ENCODE measurements at regions not wholly inside any gene's neighbourhood (a gene's known extent, or its start where the extent isn't known, plus 50 kb on each side); places are given as distances from the start of the nearest gene placed in this dataset.
A peak's percentile ranks its signal among the peaks of the same experiment; 100 is the strongest.

DNA sequence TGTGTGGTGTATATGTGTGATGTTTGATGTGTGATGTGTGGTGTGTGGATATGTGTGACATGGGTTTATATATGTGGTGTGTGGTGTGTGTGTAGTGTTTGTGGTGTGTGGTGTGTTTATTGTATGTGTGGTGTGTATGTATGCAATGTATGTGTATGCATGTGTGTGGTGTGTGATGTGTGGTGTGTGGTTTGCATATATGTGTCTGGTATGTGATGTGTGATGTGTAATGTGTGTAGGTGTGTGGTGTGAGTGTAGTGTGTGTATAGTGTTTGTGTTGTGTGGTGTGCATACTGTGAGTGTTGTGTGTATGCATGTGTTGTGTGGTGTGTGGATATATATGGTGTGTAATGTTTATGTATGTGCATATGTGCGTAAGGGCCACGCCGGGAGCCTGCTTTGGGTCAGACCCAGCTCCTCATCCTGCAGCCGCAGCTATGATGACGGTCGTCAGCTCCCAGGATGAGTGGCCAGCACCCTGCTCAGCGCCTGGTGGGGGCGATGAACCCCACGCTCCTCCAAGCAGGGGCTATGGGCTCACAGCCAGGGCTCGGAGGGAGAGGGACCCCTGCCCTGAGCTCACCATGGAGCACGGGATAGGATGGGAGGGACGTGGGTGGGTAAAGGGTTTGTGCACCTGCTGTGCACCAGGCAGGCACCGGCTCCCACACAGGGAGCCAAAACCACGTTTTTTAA, 331.3 kb downstream of the EIPR1 start:
- no peaks in the 10 kb centered on the region for H3K9me3 ChIP-seq
- H3K27ac ChIP-seq, result no peak overlapping the region
- no peaks in the 10 kb centered on the region for H3K27me3 ChIP-seq
- peak in 1 of 3 donors; percentile 42 for DNase-seq
- H3K4me1 ChIP-seq, result peaks cover 0 to 3% (median 0%) of the 10 kb centered on the region in 4 donors
- intact Hi-C loops (cut with DNase I), result no loop called here
- TF ChIP-seq POLR2A (IDR thresholded peaks at IDR 0.05), result no peak
- H3K4me3 ChIP-seq, result no peak overlapping the region
- H3K36me3 ChIP-seq, result no peaks in the 10 kb centered on the region
- no peak for ATAC-seq
- no CpG with 5 or more reads among the region's 14 CpGs for WGBS (ENCODE audit: insufficient coverage, low coverage, low lambda C conversion rate, missing lambda C conversion rate)

DNA sequence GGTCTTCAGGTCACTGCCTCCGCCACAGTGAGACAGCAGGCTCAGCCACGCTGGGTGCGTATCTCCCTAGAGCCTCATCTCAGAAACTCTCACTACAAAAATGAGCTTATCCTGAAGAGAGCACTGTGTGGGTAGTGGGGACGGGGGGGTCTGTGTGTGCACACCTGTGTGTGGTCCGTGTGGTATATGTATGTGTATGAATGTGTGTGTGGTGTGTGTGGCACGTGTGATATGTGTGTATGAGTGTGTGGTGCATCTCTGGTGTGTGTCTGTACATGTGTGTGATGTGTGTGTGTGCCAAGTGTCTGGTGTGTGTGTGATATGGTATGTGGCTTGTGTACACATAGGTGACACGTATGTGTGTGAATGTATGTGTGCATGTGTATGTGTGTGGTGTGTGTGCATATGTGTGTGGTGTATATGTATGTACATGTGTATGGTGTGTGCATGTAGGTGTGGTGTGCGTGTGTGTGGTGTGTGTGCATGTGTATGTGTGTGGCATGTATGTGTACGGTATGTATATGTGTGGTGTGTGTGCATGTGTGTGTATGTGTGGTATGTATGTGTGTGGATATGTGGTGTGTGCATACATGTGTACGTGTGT, 332.2 kb downstream of the EIPR1 start:
- H3K4me3 ChIP-seq, result no peak overlapping the region
- H3K27ac ChIP-seq, result no peak overlapping the region
- no peak for TF ChIP-seq POLR2A (IDR thresholded peaks at IDR 0.05)
- TF ChIP-seq, protein P1, sequence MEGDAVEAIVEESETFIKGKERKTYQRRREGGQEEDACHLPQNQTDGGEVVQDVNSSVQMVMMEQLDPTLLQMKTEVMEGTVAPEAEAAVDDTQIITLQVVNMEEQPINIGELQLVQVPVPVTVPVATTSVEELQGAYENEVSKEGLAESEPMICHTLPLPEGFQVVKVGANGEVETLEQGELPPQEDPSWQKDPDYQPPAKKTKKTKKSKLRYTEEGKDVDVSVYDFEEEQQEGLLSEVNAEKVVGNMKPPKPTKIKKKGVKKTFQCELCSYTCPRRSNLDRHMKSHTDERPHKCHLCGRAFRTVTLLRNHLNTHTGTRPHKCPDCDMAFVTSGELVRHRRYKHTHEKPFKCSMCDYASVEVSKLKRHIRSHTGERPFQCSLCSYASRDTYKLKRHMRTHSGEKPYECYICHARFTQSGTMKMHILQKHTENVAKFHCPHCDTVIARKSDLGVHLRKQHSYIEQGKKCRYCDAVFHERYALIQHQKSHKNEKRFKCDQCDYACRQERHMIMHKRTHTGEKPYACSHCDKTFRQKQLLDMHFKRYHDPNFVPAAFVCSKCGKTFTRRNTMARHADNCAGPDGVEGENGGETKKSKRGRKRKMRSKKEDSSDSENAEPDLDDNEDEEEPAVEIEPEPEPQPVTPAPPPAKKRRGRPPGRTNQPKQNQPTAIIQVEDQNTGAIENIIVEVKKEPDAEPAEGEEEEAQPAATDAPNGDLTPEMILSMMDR (IDR thresholded peaks at IDR 0.05), result no peak
- ATAC-seq, result no peak
- no peaks in the 10 kb centered on the region for H3K36me3 ChIP-seq
- H3K4me1 ChIP-seq, result peaks cover 0 to 3% (median 0%) of the 10 kb centered on the region in 4 donors
- intact Hi-C loops (cut with DNase I), result no loop called here
- no peaks in the 10 kb centered on the region for H3K27me3 ChIP-seq
- 65% methylated on average over 9 of the region's 10 CpGs for WGBS (ENCODE audit: insufficient coverage, low coverage, low lambda C conversion rate, missing lambda C conversion rate)
- no peaks in the 10 kb centered on the region for H3K9me3 ChIP-seq
- DNase-seq, result peak in 1 of 3 donors; percentile 7

DNA sequence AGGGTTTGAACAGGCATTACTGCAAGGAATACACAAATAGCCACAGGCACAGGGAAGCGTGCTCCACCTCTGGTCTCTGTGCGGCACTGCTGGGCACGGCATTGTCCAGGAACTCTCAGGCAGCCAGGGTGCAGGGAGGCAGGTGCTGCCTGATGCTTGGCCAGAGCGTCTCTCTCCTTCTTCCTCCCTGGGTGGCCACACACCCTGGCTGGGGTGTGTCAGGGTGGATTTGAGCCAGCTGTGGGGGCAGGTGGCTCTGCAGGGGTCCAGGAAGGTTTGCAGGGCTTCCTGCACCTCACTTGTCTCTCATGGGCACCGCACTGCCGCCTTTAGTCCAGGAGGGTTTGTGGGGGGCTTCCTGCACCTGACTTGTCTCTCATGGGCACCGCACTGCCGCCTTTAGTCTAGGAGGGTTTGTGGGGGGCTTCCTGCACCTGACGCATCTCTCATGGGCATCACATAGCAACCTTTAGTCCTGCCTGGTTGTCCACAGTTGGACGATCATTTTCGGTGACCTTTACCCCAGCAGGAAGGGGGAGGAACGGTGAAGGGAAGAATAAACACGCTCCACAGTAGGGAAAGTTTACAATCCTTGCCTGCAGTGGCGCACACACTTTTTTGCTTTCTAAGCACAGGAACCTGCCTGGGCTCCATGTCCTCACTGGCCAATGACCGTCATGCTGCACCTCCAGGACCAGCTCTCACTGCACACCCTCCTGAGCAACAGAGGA, 332.9 kb downstream of the EIPR1 start:
- no peaks in the 10 kb centered on the region for H3K27me3 ChIP-seq
- DNase-seq (peak in 1 of 3 donors; percentile 45), ATAC-seq (peak; percentile 71 to 92 (median 75))
- H3K4me1 ChIP-seq, result peaks cover 0 to 3% (median 0%) of the 10 kb centered on the region in 4 donors
- H3K36me3 ChIP-seq, result no peaks in the 10 kb centered on the region
- H3K9me3 ChIP-seq, result no peaks in the 10 kb centered on the region
- H3K4me3 ChIP-seq, result no peak overlapping the region
- TF ChIP-seq, protein P1 (IDR thresholded peaks at IDR 0.05), result no peak
- TF ChIP-seq POLR2A (IDR thresholded peaks at IDR 0.05), result no peak
- intact Hi-C loops (cut with DNase I), result no loop called here
- 53% methylated on average over 3 of the region's 15 CpGs for WGBS (ENCODE audit: insufficient coverage, low coverage, low lambda C conversion rate, missing lambda C conversion rate)
- H3K27ac ChIP-seq, result no peak overlapping the region

DNA sequence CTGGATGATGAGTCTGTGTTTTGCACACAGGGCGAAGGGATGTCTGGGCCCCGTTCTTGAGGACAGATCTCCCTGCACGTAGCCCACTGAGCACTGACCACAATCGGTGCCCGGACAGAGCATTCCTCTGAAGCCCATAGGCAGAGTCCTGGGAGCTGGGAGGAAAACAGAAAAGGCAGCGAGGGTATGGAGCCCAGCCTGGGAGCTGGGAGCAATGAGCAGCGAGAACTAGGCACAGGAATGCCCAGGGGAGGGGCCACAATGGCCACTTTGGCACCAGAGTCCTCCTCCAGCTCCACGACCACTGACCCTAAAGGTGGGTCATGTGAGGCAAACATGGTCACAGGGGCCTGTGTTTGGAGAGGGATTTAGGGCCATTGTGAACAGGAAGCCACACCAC, 333.9 kb downstream of the EIPR1 start:
- H3K27ac ChIP-seq, result no peak overlapping the region
- H3K36me3 ChIP-seq, result no peaks in the 10 kb centered on the region
- WGBS (ENCODE audit: insufficient coverage, low coverage, low lambda C conversion rate, missing lambda C conversion rate), result 79% methylated on average over 3 of the region's 8 CpGs
- ATAC-seq (no peak), DNase-seq (peak in 1 of 3 donors; percentile 40)
- H3K4me3 ChIP-seq, result no peak overlapping the region
- no peak for TF ChIP-seq POLR2A (IDR thresholded peaks at IDR 0.05)
- TF ChIP-seq, protein P1 (IDR thresholded peaks at IDR 0.05), result no peak
- H3K27me3 ChIP-seq, result no peaks in the 10 kb centered on the region
- peaks cover 0 to 3% (median 0%) of the 10 kb centered on the region in 4 donors for H3K4me1 ChIP-seq
- intact Hi-C loops (cut with DNase I), result no loop called here
- no peaks in the 10 kb centered on the region for H3K9me3 ChIP-seq

All from right lobe of liver (tissue), 6 donors.